Upper lobe of left lung (tissue), 6 donors: ENCODE measurements at regions not wholly inside any gene's neighbourhood (a gene's known extent, or its start where the extent isn't known, plus 50 kb on each side); places are given as distances from the start of the nearest gene placed in this dataset.
A peak's percentile ranks its signal among the peaks of the same experiment; 100 is the strongest.
"Not testable (repeated sequence)": the region's sequence is repeated elsewhere in the genome, so short reads cannot be mapped to it uniquely, and the experiment has no call there.

Experiments used
- ATAC-seq, 2 donors: fragments of 200-7000 bp; cut with Tn5 transposase; one replicate each; pipeline ENCODE4 v1.9.1; 2022; ENCODE audit warnings: mild to moderate bottlenecking in 2 of 2, moderate library complexity in 2 of 2; ENCODE audit not compliant: low FRiP score in 2 of 2
- DNase-seq, 2 donors: peaks; one replicate each; pipeline ENCODE4 v3.0.0-alpha.2; 2019 to 2020
- H3K27ac ChIP-seq, 4 donors: fragments of 200-600 bp; sonication (generic); one replicate each; pipeline ENCODE4 v1.5.1; 2016 to 2019
- H3K27me3 ChIP-seq, 4 donors: fragments of 200-600 bp; sonication (generic); one replicate each; pipeline ENCODE4 v1.5.1; 2017 to 2019
- H3K36me3 ChIP-seq, 4 donors: fragments of 200-600 bp; sonication (generic); one replicate each; pipeline ENCODE4 v1.5.1; 2016 to 2019
- H3K4me1 ChIP-seq, 4 donors: fragments of 200-600 bp; sonication (generic); one replicate each; pipeline ENCODE4 v1.5.1; 2018 to 2019
- H3K4me3 ChIP-seq, 4 donors: fragments of 200-600 bp; sonication (generic); one replicate each; pipeline ENCODE4 v1.5.1; 2017 to 2019; ENCODE audit warnings: mild to moderate bottlenecking in 2 of 4, moderate library complexity in 1 of 4
- H3K9me3 ChIP-seq, 4 donors: fragments of 200-600 bp; sonication (generic); one replicate each; pipeline ENCODE4 v1.5.1; 2018 to 2019
- CTCF ChIP-seq, 6 experiments: fragments of 450-650 bp in 4 of 6; fragments of 200-600 bp in 2 of 6; sonication (generic) in 2 of 6; IDR thresholded peaks; one replicate each; pipeline ENCODE4 v1.5.1; 2016 to 2019; ENCODE audit warnings: antibody characterized with exemption in 6 of 6
- EP300 ChIP-seq, 4 donors: sonication (generic); formaldehyde crosslinking; IDR thresholded peaks; one replicate each; pipeline ENCODE4 v1.5.1; 2017; ENCODE audit warnings: antibody characterized with exemption in 4 of 4, control low read depth in 2 of 4
- POLR2A ChIP-seq, 4 donors: fragments of 450-650 bp; IDR thresholded peaks; one replicate each; pipeline ENCODE4 v1.5.1; 2016 to 2017; ENCODE audit warnings: antibody characterized with exemption in 4 of 4, mild to moderate bottlenecking in 2 of 4
- POLR2AphosphoS5 ChIP-seq, 2 donors: sonication (generic); formaldehyde crosslinking; IDR thresholded peaks; one replicate each; pipeline ENCODE4 v1.5.1; 2017; ENCODE audit warnings: antibody characterized with exemption in 2 of 2
- WGBS, 2 donors: methylation state at CpG; one replicate each; pipeline ENCODE4 v1.1.5; 2017 to 2018; 5-methylcytosine and 5-hydroxymethylcytosine counted together
- donor health status: DM: no; HTN: no; CAD: no; lungs with moderate emphysema.
- donor health status: DM: no; HTN: yes; CAD: no; lungs with severe emphysema.

GRCh38 chr7:131826960-131827359 is 270.5 kb upstream of the PODXL start:
- Histone ChIP-seq H3K4me3 (no peak overlapping the region), H3K36me3 (no peaks in the 10 kb centered on the region), H3K9me3 (peaks cover 0 to 4% (median 0%) of the 10 kb centered on the region in 4 donors), H3K4me1 (no peaks in the 10 kb centered on the region), H3K27me3 (peaks cover 0 to 5% (median 0%) of the 10 kb centered on the region in 4 donors), H3K27ac (no peak overlapping the region)
- DNase-seq, result no peak
- WGBS, 2 donors, result 54 to 61% methylated on average over 7 to 8 of the region's 8 CpGs
- TF ChIP-seq POLR2A (IDR thresholded peaks at IDR 0.05) (no peak), POLR2AphosphoS5 (IDR thresholded peaks at IDR 0.05) (no peak), EP300 (IDR thresholded peaks at IDR 0.05) (no peak), CTCF (IDR thresholded peaks at IDR 0.05) (no peak)
- ATAC-seq, result no peak

DNA sequence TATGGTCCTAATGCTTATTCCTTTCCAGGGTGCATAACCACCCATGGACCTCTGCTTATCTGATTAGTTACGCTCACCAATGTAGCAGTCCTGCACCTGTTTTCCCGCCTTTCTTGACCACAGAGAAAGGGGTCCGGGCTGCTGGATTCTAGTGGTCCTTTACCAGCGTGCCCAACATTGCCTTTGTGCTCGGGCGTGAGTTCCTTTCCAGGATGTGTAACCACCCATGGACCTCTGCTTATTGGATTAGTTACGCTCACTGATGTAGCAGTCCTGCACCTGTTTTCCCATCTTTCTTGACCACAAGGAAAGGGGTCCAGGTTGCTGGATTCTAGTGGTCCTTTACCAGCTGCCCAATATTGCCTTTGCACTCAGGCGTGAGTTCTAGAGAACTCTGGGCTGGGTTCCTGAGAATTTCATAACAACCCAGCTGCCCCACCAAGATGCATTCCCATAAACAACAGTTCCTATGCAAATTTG is 267.6 kb upstream of the PODXL start:
- H3K36me3 ChIP-seq, DNase-seq, H3K4me3 ChIP-seq, H3K9me3 ChIP-seq, H3K27me3 ChIP-seq, H3K27ac ChIP-seq, ATAC-seq, H3K4me1 ChIP-seq: not testable (repeated sequence)
- whole genome bisulfite sequencing, 2 donors, result 84 to 89% methylated on average over 8 of the region's 8 CpGs

DNA sequence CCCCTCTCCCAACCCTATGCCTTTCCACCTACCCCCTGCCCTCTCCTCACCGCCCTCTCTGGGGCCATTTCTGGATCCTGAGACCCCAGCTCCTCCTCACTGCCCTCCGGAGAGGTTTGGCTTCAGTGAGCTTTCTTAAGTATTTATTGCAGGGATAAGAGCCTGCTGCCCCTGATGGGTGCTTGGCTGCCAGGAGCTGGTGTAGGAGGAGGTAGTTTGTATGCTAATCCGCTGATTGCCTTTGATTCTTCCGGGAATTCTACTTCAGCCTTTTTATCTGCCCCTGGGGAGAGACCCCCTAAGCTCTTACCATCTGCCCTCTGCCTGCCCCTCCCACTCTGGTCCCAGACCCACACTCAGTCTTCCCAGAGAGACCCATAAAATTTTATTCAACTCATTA is 263.5 kb upstream of the PODXL start:
- Histone ChIP-seq H3K36me3 (no peaks in the 10 kb centered on the region), H3K4me3 (no peak overlapping the region), H3K27me3 (no peaks in the 10 kb centered on the region), H3K9me3 (no peaks in the 10 kb centered on the region), H3K4me1 (no peaks in the 10 kb centered on the region), H3K27ac (no peak overlapping the region)
- TF ChIP-seq CTCF (IDR thresholded peaks at IDR 0.05) (no peak), EP300 (IDR thresholded peaks at IDR 0.05) (no peak), POLR2AphosphoS5 (IDR thresholded peaks at IDR 0.05) (no peak)
- ATAC-seq (no peak), DNase-seq (no peak)
- 37 to 54% methylated on average over 4 of the region's 4 CpGs for WGBS, 2 donors

DNA sequence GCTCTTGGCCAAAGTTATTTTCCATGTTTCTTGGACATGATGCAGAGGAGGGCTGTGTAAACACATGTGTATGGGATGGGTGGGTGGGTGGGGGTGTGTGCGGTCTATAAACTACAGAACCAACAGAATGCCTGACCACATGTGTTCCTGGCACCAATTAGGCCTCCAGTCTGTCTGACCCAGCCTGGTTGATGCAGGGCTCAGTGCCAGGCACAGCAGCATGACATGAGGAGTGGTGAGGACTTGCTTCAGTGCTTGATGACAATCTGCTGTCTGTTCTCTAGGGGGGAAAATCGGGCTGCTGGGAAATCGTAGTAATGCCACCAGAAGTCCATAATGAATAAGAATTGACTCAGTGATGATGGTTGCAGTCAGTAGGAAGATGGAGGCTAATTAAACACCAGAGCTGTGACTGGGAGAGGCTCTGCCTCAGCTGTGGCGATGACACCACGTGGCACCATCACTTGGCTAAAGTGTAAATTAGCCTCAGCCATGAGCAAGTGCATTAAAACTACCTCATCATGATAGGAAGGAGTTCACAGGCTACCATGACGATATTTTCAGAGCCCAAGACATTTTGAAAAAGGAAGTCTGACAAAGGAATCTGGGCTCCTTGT is 260.1 kb upstream of the PODXL start:
- no peak for DNase-seq
- H3K4me3 ChIP-seq, result no peak overlapping the region
- 74 to 76% methylated on average over 6 of the region's 6 CpGs for WGBS, 2 donors
- no peak overlapping the region for H3K27ac ChIP-seq
- H3K4me1 ChIP-seq, result no peaks in the 10 kb centered on the region
- no peaks in the 10 kb centered on the region for H3K9me3 ChIP-seq
- H3K36me3 ChIP-seq, result no peaks in the 10 kb centered on the region
- TF ChIP-seq EP300 (IDR thresholded peaks at IDR 0.05) (no peak), POLR2A (IDR thresholded peaks at IDR 0.05) (no peak), CTCF (IDR thresholded peaks at IDR 0.05) (no peak), POLR2AphosphoS5 (IDR thresholded peaks at IDR 0.05) (no peak)
- H3K27me3 ChIP-seq, result no peaks in the 10 kb centered on the region
- no peak for ATAC-seq

GRCh38 chr7:131808736-131809135 is 252.3 kb upstream of the PODXL start:
- H3K27ac ChIP-seq, result no peak overlapping the region
- 83 to 89% methylated on average over 2 of the region's 2 CpGs for WGBS, 2 donors
- H3K4me1 ChIP-seq, result no peaks in the 10 kb centered on the region
- H3K36me3 ChIP-seq, result no peaks in the 10 kb centered on the region
- H3K9me3 ChIP-seq, result no peaks in the 10 kb centered on the region
- H3K4me3 ChIP-seq, result no peak overlapping the region
- TF ChIP-seq CTCF (IDR thresholded peaks at IDR 0.05) (no peak), POLR2A (IDR thresholded peaks at IDR 0.05) (no peak), POLR2AphosphoS5 (IDR thresholded peaks at IDR 0.05) (no peak), EP300 (IDR thresholded peaks at IDR 0.05) (no peak)
- DNase-seq (no peak), ATAC-seq (no peak)
- H3K27me3 ChIP-seq, result no peaks in the 10 kb centered on the region

- H3K36me3 ChIP-seq, H3K4me3 ChIP-seq, H3K4me1 ChIP-seq, H3K27me3 ChIP-seq, ATAC-seq, H3K27ac ChIP-seq, H3K9me3 ChIP-seq: not testable (repeated sequence)
- DNase-seq, result peak in 1 of 2 donors; percentile 58
- WGBS, 2 donors, result 84% methylated on average over 8 of the region's 8 CpGs
Observed at GRCh38 chr7:131808156-131808555, 251.7 kb upstream of the PODXL start.
